ENCODE measurements at regions not wholly inside any gene's neighbourhood (a gene's known extent, or its start where the extent isn't known, plus 50 kb on each side); places are given as distances from the start of the nearest gene placed in this dataset.
"Not testable (repeated sequence)": the region's sequence is repeated elsewhere in the genome, so short reads cannot be mapped to it uniquely, and the experiment has no call there.

- Histone ChIP-seq H3K36me3 (no peaks in the 10 kb centered on the region), H3K9me3 (ENCODE audit: severe bottlenecking) (no peaks in the 10 kb centered on the region), H3K27ac (no peak overlapping the region), H3K27me3 (ENCODE audit: insufficient read depth, low read depth, severe bottlenecking) (no peaks in the 10 kb centered on the region), H3K4me3 (ENCODE audit: low read depth, low read length) (no peak overlapping the region)
- no peak for TF ChIP-seq CTCF (IDR thresholded peaks at IDR 0.05; ENCODE audit: low read depth, low read length)
- no peak for DNase-seq
These were observed 268.5 kb upstream of the CTNNB1 start for GRCh38 chr3:40930756-40931155.

GRCh38 chr3:40938591-40938990, 260.7 kb upstream of the CTNNB1 start:
- Histone ChIP-seq H3K4me3 (ENCODE audit: low read depth, low read length) (no peak overlapping the region), H3K36me3 (no peaks in the 10 kb centered on the region), H3K27me3 (ENCODE audit: insufficient read depth, low read depth, severe bottlenecking) (no peaks in the 10 kb centered on the region), H3K9me3 (ENCODE audit: severe bottlenecking) (no peaks in the 10 kb centered on the region), H3K27ac (no peak overlapping the region)
- TF ChIP-seq CTCF (IDR thresholded peaks at IDR 0.05; ENCODE audit: low read depth, low read length): no peak
- DNase-seq: no peak

GRCh38 chr3:40939030-40939740, 260.1 kb upstream of the CTNNB1 start:
- H3K27ac ChIP-seq: no peak overlapping the region
- DNase-seq: no peak
- H3K27me3 ChIP-seq (ENCODE audit: insufficient read depth, low read depth, severe bottlenecking): no peaks in the 10 kb centered on the region
- TF ChIP-seq CTCF (IDR thresholded peaks at IDR 0.05; ENCODE audit: low read depth, low read length): no peak
- no peaks in the 10 kb centered on the region for H3K9me3 ChIP-seq (ENCODE audit: severe bottlenecking)
- H3K4me3 ChIP-seq (ENCODE audit: low read depth, low read length): no peak overlapping the region
- H3K36me3 ChIP-seq: no peaks in the 10 kb centered on the region

DNA sequence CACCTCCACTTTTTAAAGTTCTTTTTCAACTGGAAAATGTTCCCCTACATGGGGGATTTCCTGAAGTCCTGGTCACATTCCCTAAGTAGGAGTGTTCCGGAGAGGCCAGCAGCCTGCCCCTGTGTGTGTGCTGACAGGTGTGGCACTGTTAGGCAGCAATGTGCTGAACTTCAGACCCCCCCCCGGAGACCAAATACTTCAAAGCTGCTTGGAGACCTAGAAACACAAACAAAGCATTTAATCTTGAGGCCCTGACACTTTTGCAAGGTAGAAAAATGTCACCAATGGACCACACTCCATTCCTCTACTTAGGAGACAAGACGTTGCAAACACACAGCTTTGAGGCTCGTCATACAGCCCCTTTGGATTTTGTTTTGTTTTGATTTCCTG, 259.6 kb upstream of the CTNNB1 start:
- no peak overlapping the region for H3K27ac ChIP-seq
- TF ChIP-seq CTCF (IDR thresholded peaks at IDR 0.05; ENCODE audit: low read depth, low read length): no peak
- DNase-seq: no peak
- no peaks in the 10 kb centered on the region for H3K36me3 ChIP-seq
- no peaks in the 10 kb centered on the region for H3K27me3 ChIP-seq (ENCODE audit: insufficient read depth, low read depth, severe bottlenecking)
- H3K9me3 ChIP-seq (ENCODE audit: severe bottlenecking): no peaks in the 10 kb centered on the region
- H3K4me3 ChIP-seq (ENCODE audit: low read depth, low read length): no peak overlapping the region

DNA sequence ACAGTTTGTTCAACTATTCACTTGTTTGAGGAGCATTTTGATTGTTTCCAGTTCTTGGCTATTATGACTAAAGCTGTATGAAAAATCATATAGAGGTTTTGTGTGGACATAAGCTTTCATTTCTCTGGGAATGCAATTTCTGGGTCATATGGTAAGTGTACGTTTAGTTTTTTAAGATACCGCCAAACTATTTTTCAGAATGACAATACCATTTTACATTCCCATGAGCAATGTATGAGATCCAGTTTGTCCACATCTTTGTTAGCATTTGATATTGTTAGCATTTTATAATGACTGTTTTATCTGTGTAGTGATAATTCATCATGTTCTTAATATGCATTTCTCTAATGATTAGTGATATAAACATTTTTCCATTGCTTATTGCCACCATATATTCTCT, 258.7 kb upstream of the CTNNB1 start:
- Histone ChIP-seq H3K27ac (no peak overlapping the region), H3K27me3 (ENCODE audit: insufficient read depth, low read depth, severe bottlenecking) (no peaks in the 10 kb centered on the region), H3K36me3 (no peaks in the 10 kb centered on the region), H3K4me3 (ENCODE audit: low read depth, low read length) (no peak overlapping the region), H3K9me3 (ENCODE audit: severe bottlenecking) (no peaks in the 10 kb centered on the region)
- no peak for DNase-seq
- TF ChIP-seq CTCF (IDR thresholded peaks at IDR 0.05; ENCODE audit: low read depth, low read length): no peak

DNA sequence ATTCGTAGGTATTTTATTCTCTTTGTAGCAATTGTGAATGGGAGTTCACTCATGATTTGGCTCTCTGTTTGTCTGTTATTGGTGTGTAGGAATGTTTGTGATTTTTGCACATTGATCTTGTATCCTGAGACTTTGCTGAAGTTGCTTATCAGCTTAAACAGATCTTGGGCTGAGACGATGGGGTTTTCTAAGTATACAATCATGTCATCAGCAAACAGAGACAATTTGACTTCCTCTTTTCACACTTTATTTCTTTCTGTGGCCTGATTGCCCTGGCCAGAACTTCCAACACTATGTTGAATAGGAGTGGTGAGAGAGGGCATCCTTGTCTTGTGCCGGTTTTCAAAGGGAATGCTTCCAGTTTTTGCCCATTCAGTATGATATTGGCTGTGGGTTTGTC, 252.3 kb upstream of the CTNNB1 start:
- not testable (repeated sequence) for H3K27me3 ChIP-seq (ENCODE audit: insufficient read depth, low read depth, severe bottlenecking); DNase-seq; H3K4me3 ChIP-seq (ENCODE audit: low read depth, low read length); H3K36me3 ChIP-seq; H3K27ac ChIP-seq; H3K9me3 ChIP-seq (ENCODE audit: severe bottlenecking)

DNA sequence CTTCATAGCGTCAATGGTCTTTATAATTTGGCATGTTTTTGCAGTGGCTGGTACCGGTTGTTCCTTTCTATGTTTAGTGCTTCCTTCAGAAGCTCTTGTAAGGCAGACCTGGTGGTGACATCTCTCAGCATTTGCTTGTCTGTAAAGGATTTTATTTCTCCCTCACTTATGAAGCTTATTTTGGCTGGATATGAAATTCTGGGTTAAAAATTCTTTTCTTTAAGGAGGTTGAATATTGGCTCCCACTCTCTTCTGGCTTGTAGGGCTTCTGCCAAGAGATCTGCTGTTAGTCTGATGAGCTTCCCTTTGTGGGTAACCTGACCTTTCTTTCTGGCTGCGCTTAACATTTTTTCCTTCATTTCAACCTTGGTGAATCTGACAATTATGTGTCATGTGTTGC, 250.0 kb upstream of the CTNNB1 start:
- not testable (repeated sequence) for H3K36me3 ChIP-seq; H3K4me3 ChIP-seq (ENCODE audit: low read depth, low read length); H3K27me3 ChIP-seq (ENCODE audit: insufficient read depth, low read depth, severe bottlenecking); H3K9me3 ChIP-seq (ENCODE audit: severe bottlenecking); DNase-seq; H3K27ac ChIP-seq
